ENCODE measurements at regions not wholly inside any gene's neighbourhood (a gene's known extent, or its start where the extent isn't known, plus 50 kb on each side); places are given as distances from the start of the nearest gene placed in this dataset.

- Histone ChIP-seq H3K4me3 (ENCODE audit: low read length) (no peak overlapping the region), H3K9me3 (ENCODE audit: insufficient read depth, low read depth, low read length) (no peaks in the 10 kb centered on the region), H3K36me3 (ENCODE audit: insufficient read depth, low read length) (no peaks in the 10 kb centered on the region), H3K9ac (ENCODE audit: low read depth, low read length) (no peak overlapping the region), H3K4me1 (ENCODE audit: insufficient read depth, low read length) (peaks cover 6% of the 10 kb centered on the region; the same call in 1 of the 2 replicates), H3K27me3 (ENCODE audit: insufficient read depth, low read length) (no peaks in the 10 kb centered on the region), H3K27ac (ENCODE audit: low read depth, low read length) (no peak overlapping the region)
- WGBS, result 92% methylated on average over 9 of the region's 9 CpGs
Measured at GRCh38 chr7:42479816-42480633, 243.0 kb upstream of the GLI3 start.

GRCh38 chr7:42479452-42479815, 242.4 kb upstream of the GLI3 start:
- no peak overlapping the region for H3K27ac ChIP-seq (ENCODE audit: low read depth, low read length)
- no peaks in the 10 kb centered on the region for H3K27me3 ChIP-seq (ENCODE audit: insufficient read depth, low read length)
- H3K9me3 ChIP-seq (ENCODE audit: insufficient read depth, low read depth, low read length), result no peaks in the 10 kb centered on the region
- peaks cover 6% of the 10 kb centered on the region; the same call in 1 of the 2 replicates for H3K4me1 ChIP-seq (ENCODE audit: insufficient read depth, low read length)
- H3K4me3 ChIP-seq (ENCODE audit: low read length), result no peak overlapping the region
- no peak overlapping the region for H3K9ac ChIP-seq (ENCODE audit: low read depth, low read length)
- H3K36me3 ChIP-seq (ENCODE audit: insufficient read depth, low read length), result no peaks in the 10 kb centered on the region
- 71% methylated on average over 1 of the region's 3 CpGs for WGBS

- Histone ChIP-seq H3K9me3 (ENCODE audit: insufficient read depth, low read depth, low read length) (no peaks in the 10 kb centered on the region), H3K4me3 (ENCODE audit: low read length) (no peak overlapping the region), H3K27me3 (ENCODE audit: insufficient read depth, low read length) (no peaks in the 10 kb centered on the region), H3K4me1 (ENCODE audit: insufficient read depth, low read length) (peaks cover 6% of the 10 kb centered on the region; the same call in 1 of the 2 replicates), H3K27ac (ENCODE audit: low read depth, low read length) (no peak overlapping the region), H3K9ac (ENCODE audit: low read depth, low read length) (no peak overlapping the region), H3K36me3 (ENCODE audit: insufficient read depth, low read length) (no peaks in the 10 kb centered on the region)
- WGBS, result 95% methylated on average over 6 of the region's 6 CpGs
Measured at GRCh38 chr7:42478717-42479116, 241.7 kb upstream of the GLI3 start.

GRCh38 chr7:42476255-42476654, 239.2 kb upstream of the GLI3 start:
- H3K27me3 ChIP-seq (ENCODE audit: insufficient read depth, low read length), result no peaks in the 10 kb centered on the region
- H3K27ac ChIP-seq (ENCODE audit: low read depth, low read length), result no peak overlapping the region
- H3K9ac ChIP-seq (ENCODE audit: low read depth, low read length), result no peak overlapping the region
- H3K4me1 ChIP-seq (ENCODE audit: insufficient read depth, low read length), result no peaks in the 10 kb centered on the region
- H3K9me3 ChIP-seq (ENCODE audit: insufficient read depth, low read depth, low read length), result no peaks in the 10 kb centered on the region
- 96% methylated on average over 2 of the region's 2 CpGs for WGBS
- H3K4me3 ChIP-seq (ENCODE audit: low read length), result no peak overlapping the region
- no peaks in the 10 kb centered on the region for H3K36me3 ChIP-seq (ENCODE audit: insufficient read depth, low read length)

- Histone ChIP-seq H3K9me3 (ENCODE audit: insufficient read depth, low read depth, low read length) (no peaks in the 10 kb centered on the region), H3K27me3 (ENCODE audit: insufficient read depth, low read length) (no peaks in the 10 kb centered on the region), H3K36me3 (ENCODE audit: insufficient read depth, low read length) (no peaks in the 10 kb centered on the region), H3K9ac (ENCODE audit: low read depth, low read length) (no peak overlapping the region), H3K4me1 (ENCODE audit: insufficient read depth, low read length) (no peaks in the 10 kb centered on the region), H3K27ac (ENCODE audit: low read depth, low read length) (no peak overlapping the region), H3K4me3 (ENCODE audit: low read length) (no peak overlapping the region)
- WGBS, result 93% methylated on average over 5 of the region's 5 CpGs
Measured at GRCh38 chr7:42475082-42475481, 238.1 kb upstream of the GLI3 start.

GRCh38 chr7:42473099-42473498, 236.1 kb upstream of the GLI3 start:
- Histone ChIP-seq H3K4me3 (ENCODE audit: low read length) (no peak overlapping the region), H3K27me3 (ENCODE audit: insufficient read depth, low read length) (no peaks in the 10 kb centered on the region), H3K27ac (ENCODE audit: low read depth, low read length) (no peak overlapping the region), H3K9ac (ENCODE audit: low read depth, low read length) (no peak overlapping the region), H3K36me3 (ENCODE audit: insufficient read depth, low read length) (no peaks in the 10 kb centered on the region), H3K4me1 (ENCODE audit: insufficient read depth, low read length) (no peaks in the 10 kb centered on the region), H3K9me3 (ENCODE audit: insufficient read depth, low read depth, low read length) (no peaks in the 10 kb centered on the region)
- WGBS, result 93% methylated on average over 4 of the region's 5 CpGs

- 93% methylated on average over 3 of the region's 3 CpGs for WGBS
- no peak overlapping the region for H3K4me3 ChIP-seq (ENCODE audit: low read length)
- no peak overlapping the region for H3K27ac ChIP-seq (ENCODE audit: low read depth, low read length)
- no peaks in the 10 kb centered on the region for H3K9me3 ChIP-seq (ENCODE audit: insufficient read depth, low read depth, low read length)
- no peaks in the 10 kb centered on the region for H3K27me3 ChIP-seq (ENCODE audit: insufficient read depth, low read length)
- H3K4me1 ChIP-seq (ENCODE audit: insufficient read depth, low read length), result no peaks in the 10 kb centered on the region
- H3K9ac ChIP-seq (ENCODE audit: low read depth, low read length), result no peak overlapping the region
- no peaks in the 10 kb centered on the region for H3K36me3 ChIP-seq (ENCODE audit: insufficient read depth, low read length)
Measured at GRCh38 chr7:42471573-42472174, 234.7 kb upstream of the GLI3 start.

- 96% methylated on average over 10 of the region's 10 CpGs for WGBS
- Histone ChIP-seq H3K36me3 (ENCODE audit: insufficient read depth, low read length) (no peaks in the 10 kb centered on the region), H3K27me3 (ENCODE audit: insufficient read depth, low read length) (no peaks in the 10 kb centered on the region), H3K4me3 (ENCODE audit: low read length) (no peak overlapping the region), H3K9me3 (ENCODE audit: insufficient read depth, low read depth, low read length) (no peaks in the 10 kb centered on the region), H3K4me1 (ENCODE audit: insufficient read depth, low read length) (no peaks in the 10 kb centered on the region), H3K9ac (ENCODE audit: low read depth, low read length) (no peak overlapping the region), H3K27ac (ENCODE audit: low read depth, low read length) (no peak overlapping the region)
Measured at GRCh38 chr7:42469341-42469740, 232.3 kb upstream of the GLI3 start.

GRCh38 chr7:42468471-42468870, 231.5 kb upstream of the GLI3 start:
- H3K4me1 ChIP-seq (ENCODE audit: insufficient read depth, low read length), result no peaks in the 10 kb centered on the region
- H3K9me3 ChIP-seq (ENCODE audit: insufficient read depth, low read depth, low read length), result no peaks in the 10 kb centered on the region
- 95% methylated on average over 7 of the region's 7 CpGs for WGBS
- H3K9ac ChIP-seq (ENCODE audit: low read depth, low read length), result no peak overlapping the region
- H3K27me3 ChIP-seq (ENCODE audit: insufficient read depth, low read length), result no peaks in the 10 kb centered on the region
- no peak overlapping the region for H3K27ac ChIP-seq (ENCODE audit: low read depth, low read length)
- no peaks in the 10 kb centered on the region for H3K36me3 ChIP-seq (ENCODE audit: insufficient read depth, low read length)
- no peak overlapping the region for H3K4me3 ChIP-seq (ENCODE audit: low read length)

GRCh38 chr7:42461537-42461936, 224.5 kb upstream of the GLI3 start:
- Histone ChIP-seq H3K9me3 (ENCODE audit: insufficient read depth, low read depth, low read length) (no peaks in the 10 kb centered on the region), H3K27me3 (ENCODE audit: insufficient read depth, low read length) (no peaks in the 10 kb centered on the region), H3K4me1 (ENCODE audit: insufficient read depth, low read length) (no peaks in the 10 kb centered on the region), H3K9ac (ENCODE audit: low read depth, low read length) (no peak overlapping the region), H3K4me3 (ENCODE audit: low read length) (no peak overlapping the region), H3K36me3 (ENCODE audit: insufficient read depth, low read length) (no peaks in the 10 kb centered on the region), H3K27ac (ENCODE audit: low read depth, low read length) (no peak overlapping the region)
- WGBS, result 95% methylated on average over 1 of the region's 1 CpG

GRCh38 chr7:42460933-42461332, 223.9 kb upstream of the GLI3 start:
- Histone ChIP-seq H3K36me3 (ENCODE audit: insufficient read depth, low read length) (no peaks in the 10 kb centered on the region), H3K9ac (ENCODE audit: low read depth, low read length) (no peak overlapping the region), H3K27ac (ENCODE audit: low read depth, low read length) (no peak overlapping the region), H3K4me3 (ENCODE audit: low read length) (no peak overlapping the region), H3K9me3 (ENCODE audit: insufficient read depth, low read depth, low read length) (no peaks in the 10 kb centered on the region), H3K27me3 (ENCODE audit: insufficient read depth, low read length) (no peaks in the 10 kb centered on the region), H3K4me1 (ENCODE audit: insufficient read depth, low read length) (no peaks in the 10 kb centered on the region)
- WGBS, result 80% methylated on average over 1 of the region's 1 CpG

All from HUES64 (cell line).